GM12878 (cell line): ENCODE measurements at regions not wholly inside any gene's neighbourhood (a gene's known extent, or its start where the extent isn't known, plus 50 kb on each side); places are given as distances from the start of the nearest gene placed in this dataset.

Source experiments
- ATAC-seq: fragments of 200-7000 bp; cut with Tn5 transposase; 3 replicates; pipeline ENCODE4 v1.9.1; 2020; ENCODE audit warnings: mild to moderate bottlenecking, moderate library complexity
- BruUV-seq: library from RNA; stranded (reverse); fragments of 400-500 nt; replicated peaks from 2 replicates; lab custom pipeline; 2021; lab: Mats Ljungman, UMichigan
- CTCF ChIA-PET: fragments of 300-600 bp; sonication (Branson Sonifier 250); formaldehyde crosslinking; extraction: SDS; loops from one replicate; lab custom pipeline; 2021; ENCODE audit warnings: inconsistent platforms; lab: Yijun Ruan, JAX
- POLR2A ChIA-PET: fragments of 350-600 bp; formaldehyde crosslinking; extraction: SDS; loops from one replicate; lab custom pipeline; 2021; ENCODE audit warnings: inconsistent platforms; lab: Charles Lee
- RAD21 ChIA-PET: fragments of 300-600 bp; sonication (Branson Sonifier 250); formaldehyde crosslinking; loops from one replicate; lab custom pipeline; 2023; ENCODE audit warnings: antibody characterized with exemption; ENCODE audit not compliant: unreplicated experiment; lab: Charles Lee
- SMC1A ChIA-PET: fragments of 300-600 bp; sonication (Branson Sonifier 250); formaldehyde crosslinking; loops from one replicate; lab custom pipeline; 2023; ENCODE audit not compliant: unreplicated experiment, uncharacterized antibody; lab: Charles Lee
- DNase-seq: peaks from one replicate; pipeline ENCODE4 v3.0.0-alpha.2; 2011; ENCODE audit warnings: low read depth, low spot score
- FAIRE-seq: peaks from 3 replicates; lab custom pipeline; 2011; peaks lifted over from hg19 to GRCh38; lab: Jason Lieb, UNC
- H2AFZ ChIP-seq: 2 replicates; pipeline ENCODE4 v1.6.0; 2011; ENCODE audit warnings: low read depth, low read length, control low read depth; ENCODE audit not compliant: control insufficient read depth
- H3K27ac ChIP-seq: 2 replicates; pipeline ENCODE4 v1.5.1; 2011; ENCODE audit warnings: control low read depth; ENCODE audit not compliant: control insufficient read depth, insufficient read depth
- H3K27me3 ChIP-seq, 2 experiments: replicated peaks in 1 of 2; 2 replicates each; pipeline versions ENCODE4 v1.6.0 to v1.6.1; 2011; ENCODE audit warnings: low read length in 1 of 2; ENCODE audit not compliant: control insufficient read depth in 2 of 2, insufficient read depth in 2 of 2
- H3K36me3 ChIP-seq, 2 experiments: 2 replicates each; pipeline ENCODE4 v1.5.1; 2011; ENCODE audit warnings: low read length in 1 of 2; ENCODE audit not compliant: control insufficient read depth in 2 of 2, insufficient read depth in 2 of 2
- H3K4me1 ChIP-seq: 2 replicates; pipeline ENCODE4 v1.6.1; 2011; ENCODE audit warnings: mild to moderate bottlenecking, low read length, moderate library complexity, mixed read lengths; ENCODE audit not compliant: control insufficient read depth, insufficient read depth
- H3K4me2 ChIP-seq: 2 replicates; pipeline ENCODE4 v1.6.0; 2011; ENCODE audit warnings: control low read depth; ENCODE audit not compliant: control insufficient read depth, insufficient read depth
- H3K4me3 ChIP-seq: fragments of 200-600 bp; sonication (generic); 2 replicates; pipeline ENCODE4 v1.5.1; 2016
- H3K79me2 ChIP-seq: 2 replicates; pipeline ENCODE4 v1.6.0; 2011; ENCODE audit warnings: low read length; ENCODE audit not compliant: control insufficient read depth, insufficient read depth
- H3K9ac ChIP-seq: 2 replicates; pipeline ENCODE4 v1.8.0; 2011; ENCODE audit warnings: low read length, control low read depth, mixed read lengths; ENCODE audit not compliant: control insufficient read depth, insufficient read depth
- H3K9me3 ChIP-seq: replicated peaks from 3 replicates; pipeline ENCODE4 v1.5.1; 2011; ENCODE audit warnings: mild to moderate bottlenecking, low read length; ENCODE audit not compliant: control insufficient read depth, insufficient read depth
- H4K20me1 ChIP-seq: 2 replicates; pipeline ENCODE4 v1.6.0; 2011; ENCODE audit not compliant: control insufficient read depth, insufficient read depth
- ATF7 ChIP-seq: fragments of 450-650 bp; IDR thresholded peaks from 2 replicates; pipeline ENCODE4 v1.6.1; 2016; ENCODE audit warnings: low read depth, mild to moderate bottlenecking
- CREM ChIP-seq: IDR thresholded peaks from 2 replicates; pipeline ENCODE4 v1.6.1; 2014; ENCODE audit warnings: antibody characterized with exemption, low read depth
- ETV6 ChIP-seq, 2 experiments: fragments of 450-650 bp in 1 of 2; IDR thresholded peaks in 1 of 2; conservative IDR thresholded peaks in 1 of 2; 2 replicates each; pipeline ENCODE4 v1.6.1; 2014; ENCODE audit warnings: antibody characterized with exemption in 1 of 2, borderline replicate concordance in 1 of 2, low read depth in 1 of 2, mild to moderate bottlenecking in 1 of 2, moderate library complexity in 1 of 2
- FOXM1 ChIP-seq: IDR thresholded peaks from 2 replicates; pipeline ENCODE4 v1.6.1; 2012; ENCODE audit warnings: low read depth, mild to moderate bottlenecking, inconsistent platforms, low read length, moderate library complexity
- IKZF2 ChIP-seq, 2 experiments: fragments of 450-650 bp; IDR thresholded peaks; 2 replicates each; pipeline ENCODE4 v1.6.1; 2017; ENCODE audit warnings: mild to moderate bottlenecking in 2 of 2, moderate library complexity in 2 of 2
- IRF4 ChIP-seq: IDR thresholded peaks from 2 replicates; pipeline ENCODE4 v1.6.1; 2011; ENCODE audit warnings: low read depth, low read length
- NFIC ChIP-seq: IDR thresholded peaks from 2 replicates; pipeline ENCODE4 v1.6.1; 2012; ENCODE audit warnings: low read depth, mild to moderate bottlenecking, inconsistent platforms, low read length, moderate library complexity
- NRF1 ChIP-seq: conservative IDR thresholded peaks from 2 replicates; pipeline ENCODE4 v1.6.1; 2011; ENCODE audit warnings: mild to moderate bottlenecking, low read depth, low read length, improper control_type of control experiment
- RUNX3 ChIP-seq: IDR thresholded peaks from 2 replicates; pipeline ENCODE4 v1.6.1; 2012; ENCODE audit warnings: low read length, inconsistent platforms
- ZNF384 ChIP-seq: IDR thresholded peaks from 2 replicates; pipeline ENCODE4 v1.6.1; 2012; ENCODE audit warnings: low read depth, mild to moderate bottlenecking, low read length, improper control_type of control experiment, borderline replicate concordance
- WGBS: methylation state at CpG from one replicate; pipeline ENCODE4 v1.1.6; 2016; ENCODE audit warnings: low lambda C conversion rate; ENCODE audit not compliant: insufficient replicate concordance, insufficient coverage; ENCODE audit errors: missing lambda C conversion rate; 5-methylcytosine and 5-hydroxymethylcytosine counted together
- in situ Hi-C: fragments of 300-500 bp; cut with MboI; formaldehyde crosslinking; loops from 9 replicates; pipeline ENCODE4 v1.14.3; 2018; ENCODE audit warnings: mixed read lengths
- intact Hi-C: fragments of 100-400 bp; cut with micrococcal nuclease; formaldehyde crosslinking; loops from one replicate; pipeline ENCODE4 v1.14.2; 2022; ENCODE audit not compliant: unreplicated experiment
- TF ChIP-seq, protein P1 (sequence below): fragments of 450-650 bp; IDR thresholded peaks from 2 replicates; pipeline ENCODE4 v1.6.1; 2017; ENCODE audit warnings: mild to moderate bottlenecking, moderate library complexity
- TF ChIP-seq, protein P2 (sequence below): IDR thresholded peaks from 2 replicates; pipeline ENCODE4 v1.6.1; 2011; ENCODE audit warnings: borderline replicate concordance, low read depth, mild to moderate bottlenecking, moderate library complexity, low read length; ENCODE audit not compliant: insufficient read depth, poor library complexity, severe bottlenecking
- TF ChIP-seq, protein P3 (sequence below): IDR thresholded peaks from 2 replicates; pipeline ENCODE4 v1.6.1; 2012; ENCODE audit warnings: mild to moderate bottlenecking, low read depth, low read length

DNA sequence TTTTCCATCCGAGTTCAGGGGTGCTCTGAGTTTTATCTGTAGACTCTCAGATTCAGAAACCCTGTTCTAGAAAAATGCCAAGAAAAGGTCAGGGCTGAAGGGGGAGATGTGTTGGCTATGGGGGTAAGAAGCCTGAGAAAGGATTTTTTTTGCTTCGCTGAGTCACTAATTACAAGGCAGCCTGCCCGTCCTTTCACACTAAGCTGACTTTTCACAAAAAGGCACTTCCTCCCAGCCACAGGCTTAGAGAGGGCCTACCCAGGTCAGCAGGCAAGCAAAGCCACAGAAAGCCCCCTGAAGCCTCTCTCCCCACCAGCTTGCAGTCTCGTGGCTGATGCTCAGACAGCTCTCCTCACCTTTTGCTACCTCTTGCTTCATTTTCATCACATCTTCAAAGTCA lies 192.6 kb upstream of the PRICKLE2 start (continued):
- TF ChIP-seq, protein P1, sequence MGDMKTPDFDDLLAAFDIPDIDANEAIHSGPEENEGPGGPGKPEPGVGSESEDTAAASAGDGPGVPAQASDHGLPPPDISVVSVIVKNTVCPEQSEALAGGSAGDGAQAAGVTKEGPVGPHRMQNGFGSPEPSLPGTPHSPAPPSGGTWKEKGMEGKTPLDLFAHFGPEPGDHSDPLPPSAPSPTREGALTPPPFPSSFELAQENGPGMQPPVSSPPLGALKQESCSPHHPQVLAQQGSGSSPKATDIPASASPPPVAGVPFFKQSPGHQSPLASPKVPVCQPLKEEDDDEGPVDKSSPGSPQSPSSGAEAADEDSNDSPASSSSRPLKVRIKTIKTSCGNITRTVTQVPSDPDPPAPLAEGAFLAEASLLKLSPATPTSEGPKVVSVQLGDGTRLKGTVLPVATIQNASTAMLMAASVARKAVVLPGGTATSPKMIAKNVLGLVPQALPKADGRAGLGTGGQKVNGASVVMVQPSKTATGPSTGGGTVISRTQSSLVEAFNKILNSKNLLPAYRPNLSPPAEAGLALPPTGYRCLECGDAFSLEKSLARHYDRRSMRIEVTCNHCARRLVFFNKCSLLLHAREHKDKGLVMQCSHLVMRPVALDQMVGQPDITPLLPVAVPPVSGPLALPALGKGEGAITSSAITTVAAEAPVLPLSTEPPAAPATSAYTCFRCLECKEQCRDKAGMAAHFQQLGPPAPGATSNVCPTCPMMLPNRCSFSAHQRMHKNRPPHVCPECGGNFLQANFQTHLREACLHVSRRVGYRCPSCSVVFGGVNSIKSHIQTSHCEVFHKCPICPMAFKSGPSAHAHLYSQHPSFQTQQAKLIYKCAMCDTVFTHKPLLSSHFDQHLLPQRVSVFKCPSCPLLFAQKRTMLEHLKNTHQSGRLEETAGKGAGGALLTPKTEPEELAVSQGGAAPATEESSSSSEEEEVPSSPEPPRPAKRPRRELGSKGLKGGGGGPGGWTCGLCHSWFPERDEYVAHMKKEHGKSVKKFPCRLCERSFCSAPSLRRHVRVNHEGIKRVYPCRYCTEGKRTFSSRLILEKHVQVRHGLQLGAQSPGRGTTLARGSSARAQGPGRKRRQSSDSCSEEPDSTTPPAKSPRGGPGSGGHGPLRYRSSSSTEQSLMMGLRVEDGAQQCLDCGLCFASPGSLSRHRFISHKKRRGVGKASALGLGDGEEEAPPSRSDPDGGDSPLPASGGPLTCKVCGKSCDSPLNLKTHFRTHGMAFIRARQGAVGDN, result peak; percentile 50; the same call in 1 of the 2 replicates

DNA sequence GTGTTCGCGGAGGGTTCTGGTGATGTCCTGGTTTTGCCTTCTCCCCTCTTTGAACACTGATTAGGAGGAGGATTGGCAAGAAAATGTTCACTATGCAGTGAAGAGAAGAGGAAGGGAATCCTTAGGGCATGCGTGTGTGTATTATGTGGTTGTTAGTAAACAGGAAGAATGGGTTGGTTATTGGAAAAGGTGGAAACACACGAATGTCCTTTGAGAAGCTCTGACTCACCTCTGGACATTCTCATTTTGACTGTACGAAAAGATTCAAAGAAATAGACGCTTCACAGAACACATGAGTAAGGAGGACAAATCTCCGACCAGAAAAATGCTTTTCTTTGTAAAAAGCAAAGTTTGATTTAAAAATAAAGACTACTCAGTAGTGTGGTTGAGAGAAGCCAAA lies 188.8 kb upstream of the PRICKLE2 start:
- CTCF ChIA-PET, result interaction anchor here (0.9 to 3.3 kb wide), 4 partner anchors 9 to 103 kb away, joined by 3 to 18 read pairs (median 4); no protein-coding TSS in a partner anchor
- peak; percentile 48 for ATAC-seq
- no peak overlapping the region for H3K9ac ChIP-seq
- no peak overlapping the region for H2AFZ ChIP-seq
- H4K20me1 ChIP-seq, result no peaks in the 10 kb centered on the region
- WGBS, result 22% methylated on average over 7 of the region's 7 CpGs
- 0 out of 2 replicates have a peak, but pooled peaks cover 5% of the 10 kb centered on the region for H3K4me1 ChIP-seq
- no TSS peak for BruUV-seq
- no peak overlapping the region for H3K4me2 ChIP-seq
- H3K79me2 ChIP-seq, result no peaks in the 10 kb centered on the region
- in situ Hi-C loops, result no loop called here
- no peak overlapping the region for H3K27ac ChIP-seq
- H3K9me3 ChIP-seq, result no peaks in the 10 kb centered on the region
- RAD21 ChIA-PET, result interaction anchor here (1.0 to 3.3 kb wide), 5 partner anchors 14 to 385 kb away, joined by 3 to 19 read pairs (median 5); no protein-coding TSS in a partner anchor
- intact Hi-C loops, result no loop called here
- POLR2A ChIA-PET, result interaction anchor here (2.4 kb wide), 1 partner anchor 37 kb away, joined by 11 read pairs; no protein-coding TSS in a partner anchor
- H3K4me3 ChIP-seq, result no peak overlapping the region
- FAIRE-seq, result no peak
- no peaks in the 10 kb centered on the region for H3K27me3 ChIP-seq
- no peaks in the 10 kb centered on the region for H3K36me3 ChIP-seq
- SMC1A ChIA-PET, result interaction anchor here (0.6 to 7.2 kb wide), 12 partner anchors 9 to 258 kb away, joined by 3 to 44 read pairs (median 8); no protein-coding TSS in a partner anchor
- DNase-seq, result peak; percentile 9
- TF ChIP-seq ETV6 (conservative IDR thresholded peaks at IDR 0.05 in 1 of 2, IDR thresholded peaks at IDR 0.05 in 1 of 2; ENCODE audit: borderline replicate concordance in 1 of 2, low read depth in 1 of 2), result peak in 1 of 2 experiments; percentile 30; a peak in 1 of 4 replicates
- TF ChIP-seq, protein P2, sequence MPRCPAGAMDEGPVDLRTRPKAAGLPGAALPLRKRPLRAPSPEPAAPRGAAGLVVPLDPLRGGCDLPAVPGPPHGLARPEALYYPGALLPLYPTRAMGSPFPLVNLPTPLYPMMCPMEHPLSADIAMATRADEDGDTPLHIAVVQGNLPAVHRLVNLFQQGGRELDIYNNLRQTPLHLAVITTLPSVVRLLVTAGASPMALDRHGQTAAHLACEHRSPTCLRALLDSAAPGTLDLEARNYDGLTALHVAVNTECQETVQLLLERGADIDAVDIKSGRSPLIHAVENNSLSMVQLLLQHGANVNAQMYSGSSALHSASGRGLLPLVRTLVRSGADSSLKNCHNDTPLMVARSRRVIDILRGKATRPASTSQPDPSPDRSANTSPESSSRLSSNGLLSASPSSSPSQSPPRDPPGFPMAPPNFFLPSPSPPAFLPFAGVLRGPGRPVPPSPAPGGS, result peak; percentile 23
- no peak for TF ChIP-seq NRF1
- TF ChIP-seq CREM, result peak; percentile 64; the same call in 1 of the 2 replicates
- peak; percentile 88 for TF ChIP-seq NFIC
- TF ChIP-seq FOXM1, result peak; percentile 58; the same call in 1 of the 2 replicates
- TF ChIP-seq, protein P3, sequence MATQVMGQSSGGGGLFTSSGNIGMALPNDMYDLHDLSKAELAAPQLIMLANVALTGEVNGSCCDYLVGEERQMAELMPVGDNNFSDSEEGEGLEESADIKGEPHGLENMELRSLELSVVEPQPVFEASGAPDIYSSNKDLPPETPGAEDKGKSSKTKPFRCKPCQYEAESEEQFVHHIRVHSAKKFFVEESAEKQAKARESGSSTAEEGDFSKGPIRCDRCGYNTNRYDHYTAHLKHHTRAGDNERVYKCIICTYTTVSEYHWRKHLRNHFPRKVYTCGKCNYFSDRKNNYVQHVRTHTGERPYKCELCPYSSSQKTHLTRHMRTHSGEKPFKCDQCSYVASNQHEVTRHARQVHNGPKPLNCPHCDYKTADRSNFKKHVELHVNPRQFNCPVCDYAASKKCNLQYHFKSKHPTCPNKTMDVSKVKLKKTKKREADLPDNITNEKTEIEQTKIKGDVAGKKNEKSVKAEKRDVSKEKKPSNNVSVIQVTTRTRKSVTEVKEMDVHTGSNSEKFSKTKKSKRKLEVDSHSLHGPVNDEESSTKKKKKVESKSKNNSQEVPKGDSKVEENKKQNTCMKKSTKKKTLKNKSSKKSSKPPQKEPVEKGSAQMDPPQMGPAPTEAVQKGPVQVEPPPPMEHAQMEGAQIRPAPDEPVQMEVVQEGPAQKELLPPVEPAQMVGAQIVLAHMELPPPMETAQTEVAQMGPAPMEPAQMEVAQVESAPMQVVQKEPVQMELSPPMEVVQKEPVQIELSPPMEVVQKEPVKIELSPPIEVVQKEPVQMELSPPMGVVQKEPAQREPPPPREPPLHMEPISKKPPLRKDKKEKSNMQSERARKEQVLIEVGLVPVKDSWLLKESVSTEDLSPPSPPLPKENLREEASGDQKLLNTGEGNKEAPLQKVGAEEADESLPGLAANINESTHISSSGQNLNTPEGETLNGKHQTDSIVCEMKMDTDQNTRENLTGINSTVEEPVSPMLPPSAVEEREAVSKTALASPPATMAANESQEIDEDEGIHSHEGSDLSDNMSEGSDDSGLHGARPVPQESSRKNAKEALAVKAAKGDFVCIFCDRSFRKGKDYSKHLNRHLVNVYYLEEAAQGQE, result no peak
- peak; percentile 76 to 79 for TF ChIP-seq IKZF2 (IDR thresholded peaks at IDR 0.05)
- TF ChIP-seq ZNF384, result no peak
- peak; percentile 81 for TF ChIP-seq IRF4
- no peak for TF ChIP-seq ATF7
- TF ChIP-seq RUNX3, result peak; percentile 81
